ENCODE measurements at regions not wholly inside any gene's neighbourhood (a gene's known extent, or its start where the extent isn't known, plus 50 kb on each side); places are given as distances from the start of the nearest gene placed in this dataset.
"Not testable (repeated sequence)": the region's sequence is repeated elsewhere in the genome, so short reads cannot be mapped to it uniquely, and the experiment has no call there.

DNA sequence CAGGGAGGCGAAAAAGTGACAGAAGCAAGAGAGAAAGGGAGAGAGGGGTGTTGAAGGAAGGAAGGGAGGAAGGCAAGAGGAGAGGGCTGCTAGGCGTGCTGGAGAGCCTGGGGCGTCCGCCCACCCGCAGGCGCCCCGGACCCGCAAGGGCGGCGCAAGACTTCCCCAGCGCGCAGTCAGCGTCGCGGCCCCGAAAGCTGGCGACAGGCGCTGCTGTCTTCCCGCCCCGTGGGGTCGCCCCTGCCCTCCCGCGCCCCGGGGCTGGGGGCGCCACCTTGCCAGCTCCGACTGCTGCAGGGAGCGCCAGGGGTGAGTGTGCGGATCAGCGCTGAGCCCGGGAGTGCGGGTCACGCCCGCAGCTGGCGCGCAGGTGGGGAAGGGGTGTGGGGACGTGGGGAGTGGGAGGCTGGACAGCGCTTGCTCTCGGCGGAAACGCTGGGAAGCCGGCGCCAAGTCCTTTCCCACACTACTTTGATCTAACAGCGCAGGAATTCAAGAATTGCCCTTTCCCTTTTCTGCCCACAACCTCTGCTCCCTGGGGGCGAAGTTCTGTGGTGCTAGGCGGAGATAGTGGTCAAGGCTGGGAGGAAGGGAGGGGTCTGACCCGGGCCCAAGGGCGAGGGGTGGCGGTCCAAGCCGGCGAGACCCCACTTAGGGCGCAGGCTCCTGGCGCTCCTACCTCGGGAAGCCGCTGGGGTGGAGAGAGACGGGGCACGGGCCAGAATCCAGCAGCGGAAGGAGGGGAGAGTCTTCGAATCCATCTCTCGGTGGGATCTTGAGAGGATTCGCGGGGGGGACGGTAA, 266.1 kb downstream of the CGGBP1 start, which contains the start of gene HTR1F:
TSS of gene HTR1F (plus strand) at position 173 of the 803 bp plus-strand sequence.
- peak; percentile 15 for DNase-seq

DNA sequence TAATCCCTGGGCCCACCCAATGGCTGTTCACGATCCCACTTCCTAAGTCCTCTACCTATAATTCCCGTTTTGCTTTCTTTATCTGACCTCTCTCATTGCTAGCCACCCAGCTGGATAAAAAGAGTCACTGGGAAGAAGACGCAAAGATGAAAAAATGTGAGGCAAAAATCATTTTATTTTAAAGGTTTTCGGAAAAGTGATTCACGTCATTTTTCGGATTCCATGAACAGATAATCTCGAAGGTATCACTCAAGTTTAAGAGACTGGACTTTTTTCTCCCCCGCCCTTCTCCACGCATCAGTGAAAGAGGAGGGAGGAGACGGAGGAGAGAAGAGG, 266.6 kb downstream of the CGGBP1 start:
- DNase-seq = no peak

GRCh38 chr3:87791248-87792027, 267.4 kb downstream of the CGGBP1 start:
- DNase-seq = no peak

DNA sequence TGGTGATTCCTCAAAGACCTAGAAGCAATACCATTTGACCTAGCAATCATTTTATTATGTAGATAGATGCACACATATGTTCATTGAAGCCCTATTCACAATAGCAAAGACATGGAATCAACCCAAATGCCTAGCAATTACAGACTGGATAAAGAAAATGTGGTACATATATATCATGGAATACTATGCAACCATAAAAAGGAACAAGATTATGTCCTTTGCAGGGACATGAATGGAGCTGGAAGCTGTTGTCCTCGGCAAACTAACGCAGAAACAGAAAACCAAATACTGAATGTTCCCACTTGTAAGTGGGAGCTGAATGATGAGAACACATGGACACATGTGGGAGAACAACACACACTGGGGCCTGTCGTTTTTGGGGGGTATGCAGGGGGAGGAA, 269.8 kb downstream of the CGGBP1 start:
- not testable (repeated sequence) for DNase-seq

DNA sequence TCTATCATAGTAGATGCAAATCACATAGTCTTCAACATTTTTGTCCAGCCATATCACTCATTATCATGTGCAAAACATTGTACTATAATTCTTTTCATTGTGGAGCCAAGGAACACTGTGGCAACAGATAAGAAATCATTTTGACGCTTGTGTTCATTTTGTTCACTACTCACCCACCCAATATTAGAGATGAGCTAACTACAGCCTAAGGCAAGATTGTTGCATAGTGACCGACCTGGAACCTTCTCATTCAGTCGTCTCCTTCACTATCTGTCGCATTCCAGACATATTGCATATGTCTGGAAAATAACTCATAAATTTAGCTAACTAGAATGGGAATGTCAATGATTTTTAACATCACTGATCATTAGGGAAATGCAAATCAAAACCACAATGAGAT, 270.3 kb downstream of the CGGBP1 start:
- DNase-seq = no peak

- DNase-seq = no peak
These were observed 278.0 kb downstream of the CGGBP1 start for GRCh38 chr3:87780811-87781210.

GRCh38 chr3:87778876-87779275, 279.9 kb downstream of the CGGBP1 start:
- no peak for DNase-seq

DNA sequence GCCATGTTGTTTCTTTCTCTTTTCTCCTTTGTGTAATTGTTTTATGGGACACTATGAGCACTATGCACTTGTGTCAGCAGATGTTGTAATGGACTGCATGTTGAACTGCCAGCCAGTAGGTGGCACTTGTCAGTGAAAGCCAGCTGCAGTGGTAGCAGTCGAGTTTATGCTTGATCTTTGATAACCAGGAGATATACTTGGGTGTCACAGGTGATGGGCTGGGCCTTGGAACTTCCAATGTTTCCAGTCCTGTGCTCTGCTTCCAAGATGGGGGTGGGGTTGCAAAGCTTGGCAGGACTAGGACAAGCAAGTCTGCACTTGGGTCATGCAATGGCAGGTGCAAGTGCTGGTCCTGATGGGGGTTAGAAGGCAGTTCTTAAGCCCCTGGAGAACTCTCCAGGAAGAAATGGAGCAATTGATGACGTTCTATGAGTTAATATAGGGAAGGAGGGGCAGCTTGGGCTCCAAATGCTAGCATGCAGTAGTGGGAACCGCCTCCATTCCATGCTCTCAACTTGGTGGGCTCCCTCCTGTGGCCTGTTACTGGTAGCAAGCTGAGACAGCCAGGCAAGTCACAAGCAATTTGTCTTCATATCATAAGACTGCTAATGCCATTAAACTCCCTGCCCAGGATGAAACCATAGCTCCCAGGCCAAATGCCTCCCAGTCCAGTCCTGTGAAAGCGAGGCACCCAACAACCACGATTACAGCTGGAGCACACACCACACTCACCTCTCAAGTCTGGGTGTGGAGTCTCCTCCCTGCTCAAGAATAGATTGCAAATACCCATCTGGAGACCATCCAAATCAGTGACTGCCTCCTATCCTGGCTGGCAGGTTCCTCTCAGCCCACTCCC, 287.2 kb downstream of the CGGBP1 start:
- peak; percentile 40 for DNase-seq

DNA sequence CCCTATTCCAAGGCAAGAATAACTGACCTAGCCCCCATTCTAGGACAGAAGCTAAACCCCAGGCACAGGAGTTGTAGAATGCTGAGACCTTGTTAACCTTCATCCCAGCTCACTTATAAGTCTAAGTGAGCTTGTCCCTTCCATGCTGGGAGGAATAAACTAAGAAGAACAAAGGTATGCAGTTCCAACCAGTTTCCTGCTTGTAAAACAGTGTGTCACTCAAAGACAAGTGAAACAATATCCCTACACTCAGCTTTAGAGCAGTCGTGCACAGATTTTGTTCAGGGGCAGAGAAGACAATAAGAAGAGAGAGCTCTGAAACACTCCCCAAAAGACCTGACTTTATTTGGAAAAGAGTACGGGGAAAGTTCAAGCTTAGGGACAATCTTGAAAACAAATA, 292.1 kb downstream of the CGGBP1 start:
- no peak for DNase-seq

- DNase-seq = no peak
These were observed 293.5 kb downstream of the CGGBP1 start for GRCh38 chr3:87765256-87765655.

DNA sequence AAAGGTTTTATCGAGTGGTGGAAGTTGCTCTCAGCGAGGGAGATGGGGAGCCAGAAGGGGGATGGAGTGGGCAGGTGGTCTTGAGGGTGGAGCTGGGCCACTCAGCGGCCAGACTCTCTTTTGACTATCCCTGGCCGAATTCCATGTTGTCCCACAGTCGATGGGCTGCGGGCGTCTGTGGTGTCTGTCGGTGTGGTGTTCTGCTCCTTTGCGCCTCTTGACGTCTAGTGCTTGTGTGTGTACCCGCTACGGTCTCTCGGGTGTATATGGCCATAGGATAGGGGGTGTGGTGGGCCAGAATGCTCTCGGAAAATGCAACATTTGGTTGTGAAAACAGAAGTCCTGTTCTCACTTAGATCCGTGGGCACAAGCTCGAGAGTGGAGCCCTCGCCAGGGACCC, 297.0 kb downstream of the CGGBP1 start:
- DNase-seq = no peak

- DNase-seq = no peak
These were observed 297.5 kb downstream of the CGGBP1 start for GRCh38 chr3:87761341-87761740.

- no peak for DNase-seq
These were observed 302.2 kb downstream of the CGGBP1 start for GRCh38 chr3:87756616-87757015.

DNA sequence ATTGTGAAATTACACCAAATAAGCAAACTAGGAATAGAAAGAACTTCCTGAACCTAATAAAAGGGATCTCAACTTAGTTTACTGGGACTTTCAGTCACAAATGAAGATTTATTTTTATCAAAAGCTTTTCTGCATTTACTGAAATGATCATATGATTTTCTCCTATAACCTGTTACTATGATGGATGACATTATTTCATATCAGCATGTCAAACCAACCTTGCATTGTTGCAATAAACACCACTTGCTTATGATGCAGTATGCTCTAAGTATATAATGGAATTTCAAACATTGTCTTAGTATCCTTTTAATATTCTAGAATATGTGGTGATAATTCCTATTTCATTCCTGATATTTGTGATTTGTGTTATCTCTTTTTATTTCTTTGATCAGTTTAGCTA, 303.0 kb downstream of the CGGBP1 start:
- DNase-seq = no peak

DNA sequence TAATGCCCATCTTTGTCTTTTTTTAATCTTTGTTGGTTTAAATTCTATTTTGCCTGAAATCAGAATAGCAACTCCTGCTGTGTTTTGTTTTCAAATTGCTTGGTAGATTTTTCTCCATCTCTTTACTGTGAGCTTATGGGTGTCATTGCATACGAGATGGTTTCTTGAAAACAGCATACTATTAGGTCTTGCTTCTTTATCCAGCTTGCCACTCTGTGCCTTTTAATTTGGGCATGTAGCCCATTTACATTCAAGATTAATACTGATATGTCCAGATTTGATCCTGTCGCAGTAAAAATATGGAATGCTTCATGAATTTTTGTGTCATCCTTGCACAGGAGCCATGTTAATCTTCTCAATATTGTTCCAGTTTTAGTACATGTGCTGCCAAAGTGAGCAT, 316.6 kb downstream of the CGGBP1 start:
- DNase-seq = no peak

GRCh38 chr3:87740894-87741293, 317.9 kb downstream of the CGGBP1 start:
- not testable (repeated sequence) for DNase-seq

- not testable (repeated sequence) for DNase-seq
These were observed 321.0 kb downstream of the CGGBP1 start for GRCh38 chr3:87737817-87738216.

GRCh38 chr3:87733671-87734367, 325.0 kb downstream of the CGGBP1 start:
- DNase-seq = no peak

GRCh38 chr3:87732294-87732693, 326.5 kb downstream of the CGGBP1 start:
- DNase-seq = no peak

DNA sequence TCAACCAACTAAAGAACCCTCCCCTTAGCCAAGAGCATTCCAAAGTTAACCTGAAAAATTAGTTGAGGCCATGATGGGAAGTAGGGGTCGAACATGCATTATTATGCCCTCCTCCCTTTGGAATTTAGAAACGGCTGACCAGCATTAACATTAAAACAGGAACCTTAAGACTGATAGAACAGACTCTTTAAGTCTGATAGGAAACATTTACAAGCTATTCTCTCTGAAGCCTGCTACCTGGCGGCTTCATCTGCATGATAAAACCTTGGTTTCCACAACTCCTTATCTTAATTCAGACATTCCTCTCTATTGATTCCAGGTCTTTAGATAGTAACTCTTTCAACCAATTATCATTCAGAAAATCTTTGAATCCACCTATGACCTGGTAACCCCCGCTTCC, 331.0 kb downstream of the CGGBP1 start:
- DNase-seq = no peak

GRCh38 chr3:87719060-87719459, 339.7 kb downstream of the CGGBP1 start:
- DNase-seq = no peak

DNA sequence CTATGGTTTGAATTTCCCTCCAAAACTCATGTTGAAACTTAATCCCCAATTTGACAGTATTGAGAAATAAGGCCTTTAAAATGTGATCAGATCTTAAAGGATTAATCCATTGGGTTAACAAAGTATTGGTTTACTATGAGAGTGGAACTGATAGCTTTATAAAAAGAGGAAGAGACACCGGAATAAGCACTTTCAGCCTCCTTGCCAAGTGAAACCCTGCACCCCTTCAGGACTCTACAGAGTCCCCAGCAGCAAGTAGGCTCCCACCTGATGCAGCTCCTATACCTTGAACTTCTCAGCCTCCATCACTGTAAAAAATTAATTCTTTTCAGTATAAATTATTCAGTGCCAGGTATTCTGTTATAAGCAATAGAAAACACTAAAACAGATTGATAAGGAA, 348.3 kb downstream of the CGGBP1 start:
- no peak for DNase-seq

GRCh38 chr3:87710028-87710427, 348.8 kb downstream of the CGGBP1 start:
- no peak for DNase-seq
